H9 (cell line): ENCODE measurements at regions not wholly inside any gene's neighbourhood (a gene's known extent, or its start where the extent isn't known, plus 50 kb on each side); places are given as distances from the start of the nearest gene placed in this dataset.

Source experiments
- DNase-seq: peaks from one replicate; pipeline ENCODE4 v3.0.0-alpha.2; 2017
- H2AFZ ChIP-seq: one replicate; pipeline ENCODE4 v1.6.1; 2013; ENCODE audit warnings: mild to moderate bottlenecking, low read length, control low read depth, moderate library complexity
- H2AK5ac ChIP-seq: 2 replicates; pipeline ENCODE4 v1.6.1; 2013; ENCODE audit warnings: low read length, control low read depth, mixed read lengths; ENCODE audit not compliant: insufficient read length
- H2BK120ac ChIP-seq: one replicate; pipeline ENCODE4 v1.6.1; 2013; ENCODE audit warnings: low read depth, mild to moderate bottlenecking, low read length, control low read depth, inconsistent platforms; ENCODE audit not compliant: poor library complexity, severe bottlenecking
- H2BK12ac ChIP-seq: 2 replicates; pipeline ENCODE4 v1.6.1; 2013; ENCODE audit warnings: low read length, control low read depth, mixed read lengths, low read depth; ENCODE audit not compliant: insufficient read length
- H2BK15ac ChIP-seq: 2 replicates; pipeline ENCODE4 v1.6.1; 2013; ENCODE audit warnings: low read depth, low read length, control low read depth
- H2BK20ac ChIP-seq: one replicate; pipeline ENCODE4 v1.6.1; 2013; ENCODE audit warnings: low read depth, mild to moderate bottlenecking, low read length, control low read depth, inconsistent platforms; ENCODE audit not compliant: poor library complexity, severe bottlenecking
- H2BK5ac ChIP-seq: 2 replicates; pipeline ENCODE4 v1.6.1; 2013; ENCODE audit warnings: low read length, control low read depth, mixed read lengths; ENCODE audit not compliant: insufficient read length
- H3K14ac ChIP-seq: 2 replicates; pipeline ENCODE4 v1.6.1; 2013; ENCODE audit warnings: low read length, control low read depth; ENCODE audit not compliant: insufficient read depth
- H3K18ac ChIP-seq: 2 replicates; pipeline ENCODE4 v1.6.1; 2013; ENCODE audit warnings: low read depth, mild to moderate bottlenecking, mixed read lengths, low read length, control low read depth; ENCODE audit not compliant: insufficient read length
- H3K23ac ChIP-seq: 2 replicates; pipeline ENCODE4 v1.6.1; 2013; ENCODE audit warnings: low read length, control low read depth, mixed read lengths, low read depth; ENCODE audit not compliant: insufficient read length
- H3K23me2 ChIP-seq: 2 replicates; pipeline ENCODE4 v1.6.1; 2013; ENCODE audit warnings: low read depth, mild to moderate bottlenecking, mixed read lengths, low read length, control low read depth; ENCODE audit not compliant: insufficient read length, poor library complexity, severe bottlenecking
- H3K27ac ChIP-seq: 2 replicates; pipeline ENCODE4 v1.5.1; 2013; ENCODE audit warnings: low read length, control low read depth, mixed read lengths, low read depth; ENCODE audit not compliant: insufficient read length
- H3K27me3 ChIP-seq: 2 replicates; pipeline ENCODE4 v1.6.1; 2013; ENCODE audit warnings: low read length, control low read depth, inconsistent platforms; ENCODE audit not compliant: insufficient read depth
- H3K4ac ChIP-seq: 2 replicates; pipeline ENCODE4 v1.6.1; 2013; ENCODE audit warnings: low read depth, mild to moderate bottlenecking, control low read depth, inconsistent platforms, low read length, moderate library complexity
- H3K4me1 ChIP-seq: 2 replicates; pipeline ENCODE4 v1.6.1; 2013; ENCODE audit warnings: low read length, control low read depth, inconsistent platforms; ENCODE audit not compliant: insufficient read depth
- H3K4me2 ChIP-seq: 2 replicates; pipeline ENCODE4 v1.6.1; 2013; ENCODE audit warnings: low read length, control low read depth, mixed read lengths; ENCODE audit not compliant: insufficient read length, insufficient read depth
- H3K56ac ChIP-seq: 2 replicates; pipeline ENCODE4 v1.6.1; 2013; ENCODE audit warnings: low read depth, mild to moderate bottlenecking, mixed read lengths, low read length, control low read depth; ENCODE audit not compliant: insufficient read length
- H3K79me1 ChIP-seq: 2 replicates; pipeline ENCODE4 v1.6.1; 2013; ENCODE audit warnings: low read depth, mild to moderate bottlenecking, moderate library complexity, low read length, control low read depth, inconsistent platforms; ENCODE audit not compliant: insufficient read depth, poor library complexity, severe bottlenecking
- H3K79me2 ChIP-seq: 2 replicates; pipeline ENCODE4 v1.6.1; 2013; ENCODE audit warnings: low read length, control low read depth, inconsistent platforms; ENCODE audit not compliant: insufficient read depth
- H3K9ac ChIP-seq: 2 replicates; pipeline ENCODE4 v1.6.1; 2013; ENCODE audit warnings: low read length, control low read depth, mixed read lengths; ENCODE audit not compliant: insufficient read length; ENCODE audit errors: extremely low read depth
- H3K9me3 ChIP-seq: one replicate; pipeline ENCODE4 v1.6.1; 2013; ENCODE audit warnings: low read depth, low read length, inconsistent platforms; ENCODE audit not compliant: control insufficient read depth
- H3T11ph ChIP-seq: one replicate; pipeline ENCODE4 v1.6.1; 2013; ENCODE audit warnings: mild to moderate bottlenecking, low read length, control low read depth, inconsistent platforms
- H4K20me1 ChIP-seq: one replicate; pipeline ENCODE4 v1.6.1; 2013; ENCODE audit not compliant: control insufficient read depth, insufficient read length, insufficient read depth
- H4K5ac ChIP-seq: 2 replicates; pipeline ENCODE4 v1.6.1; 2013; ENCODE audit warnings: low read depth, mild to moderate bottlenecking, mixed read lengths, low read length, control low read depth; ENCODE audit not compliant: insufficient read length
- H4K8ac ChIP-seq: replicated peaks from 2 replicates; pipeline ENCODE4 v1.6.1; 2013; ENCODE audit warnings: low read length, control low read depth, mixed read lengths, low read depth; ENCODE audit not compliant: insufficient read length
- H4K91ac ChIP-seq: 2 replicates; pipeline ENCODE4 v1.6.1; 2013; ENCODE audit warnings: low read depth, mild to moderate bottlenecking, moderate library complexity, mixed read lengths, low read length, control low read depth; ENCODE audit not compliant: insufficient read length
- H3K27ac Mint-ChIP-seq, 3 experiments: 2 replicates in 2 of 3; 3 replicates in 1 of 3; pipeline ENCODE4 v1.8.0; 2020 to 2021; ENCODE audit warnings: mixed read lengths in 3 of 3, mild to moderate bottlenecking in 1 of 3, moderate library complexity in 1 of 3
- H3K27me3 Mint-ChIP-seq: 2 replicates; pipeline ENCODE4 v1.8.0; 2021; ENCODE audit warnings: low read depth, mild to moderate bottlenecking, moderate library complexity, mixed read lengths
- H3K36me3 Mint-ChIP-seq, 3 experiments: 2 replicates in 2 of 3; 3 replicates in 1 of 3; pipeline ENCODE4 v1.8.0; 2020 to 2021; ENCODE audit warnings: low read depth in 3 of 3, mixed read lengths in 3 of 3; ENCODE audit not compliant: insufficient read depth in 1 of 3
- H3K4me1 Mint-ChIP-seq, 2 experiments: 2 replicates each; pipeline ENCODE4 v1.8.0; 2020; ENCODE audit warnings: mixed read lengths in 2 of 2
- H3K4me3 Mint-ChIP-seq, 2 experiments: 2 replicates in 1 of 2; 3 replicates in 1 of 2; pipeline ENCODE4 v1.8.0; 2020 to 2021; ENCODE audit warnings: mild to moderate bottlenecking in 2 of 2, mixed read lengths in 2 of 2, moderate library complexity in 1 of 2
- H3K9me3 Mint-ChIP-seq, 2 experiments: 2 replicates in 1 of 2; 3 replicates in 1 of 2; pipeline ENCODE4 v1.8.0; 2020; ENCODE audit warnings: mild to moderate bottlenecking in 2 of 2, mixed read lengths in 2 of 2, moderate library complexity in 1 of 2
- WGBS: extraction: QIAGEN DNeasy Blood & Tissue Kit; methylation state at CpG from one replicate; pipeline ENCODE4 v1.1.7; 2013; ENCODE audit warnings: missing lambda C conversion rate, low lambda C conversion rate, mixed read lengths; ENCODE audit not compliant: insufficient read length; ENCODE audit errors: extremely low coverage; 5-methylcytosine and 5-hydroxymethylcytosine counted together
- TF ChIP-seq, protein P1 (sequence below): fragments of 200-600 bp; sonication (generic); conservative IDR thresholded peaks from 3 replicates; pipeline ENCODE4 v1.8.0; 2021; ENCODE audit warnings: antibody characterized with exemption, mild to moderate bottlenecking

DNA sequence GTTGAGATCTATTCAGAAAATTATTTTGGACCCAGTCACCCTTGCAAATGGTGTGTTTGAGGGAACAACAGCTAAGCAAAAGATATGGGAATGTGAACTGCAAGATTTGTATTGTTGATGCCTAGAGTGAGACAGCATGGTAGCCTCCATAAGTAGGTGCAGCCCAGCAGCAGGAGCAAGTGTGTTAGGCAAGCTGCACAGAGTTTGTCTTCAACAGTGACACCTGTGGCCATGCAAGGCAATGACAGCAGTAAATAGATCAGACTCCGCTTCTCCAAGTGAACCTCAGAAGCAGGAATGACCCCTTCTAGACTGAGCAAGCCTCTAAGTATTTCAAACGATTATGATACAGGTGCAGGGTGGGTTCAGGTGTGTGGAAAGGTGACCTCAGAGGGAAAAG lies 133.4 kb upstream of the MSX1 start:
- Histone ChIP-seq H3K4me2 (no peak overlapping the region), H2BK5ac (no peak overlapping the region), H4K91ac (no peak overlapping the region), H3K23me2 (no peaks in the 10 kb centered on the region), H4K20me1 (no peaks in the 10 kb centered on the region), H3T11ph (no peak overlapping the region), H3K27ac (no peak overlapping the region), H3K23ac (no peak overlapping the region), H3K14ac (no peak overlapping the region), H4K5ac (no peak overlapping the region), H3K27me3 (no peaks in the 10 kb centered on the region), H4K8ac (no peak overlapping the region), H3K9me3 (peaks cover 39% of the 10 kb centered on the region), H2BK120ac (no peak overlapping the region), H3K79me2 (no peaks in the 10 kb centered on the region), H2BK20ac (no peak overlapping the region), H3K4ac (no peak overlapping the region), H2BK15ac (no peak overlapping the region), H3K79me1 (no peaks in the 10 kb centered on the region), H2AK5ac (no peak overlapping the region), H3K4me1 (no peaks in the 10 kb centered on the region), H2AFZ (no peak overlapping the region), H2BK12ac (no peak overlapping the region), H3K9ac (no peak overlapping the region), H3K56ac (no peak overlapping the region), H3K18ac (no peak overlapping the region)
- Mint-ChIP-seq H3K9me3 (peaks cover 42 to 44% of the 10 kb centered on the region in 2 experiments), H3K27ac (no peak overlapping the region), H3K36me3 (peaks cover 18 to 26% (median 21%) of the 10 kb centered on the region in 3 experiments), H3K27me3 (peaks cover 24% of the 10 kb centered on the region), H3K4me1 (peaks cover 1 to 2% of the 10 kb centered on the region in 2 experiments; a peak in 3 of 4 replicates), H3K4me3 (no peak overlapping the region)
- WGBS = no CpG with 5 or more reads among the region's 2 CpGs
- TF ChIP-seq, protein P1, sequence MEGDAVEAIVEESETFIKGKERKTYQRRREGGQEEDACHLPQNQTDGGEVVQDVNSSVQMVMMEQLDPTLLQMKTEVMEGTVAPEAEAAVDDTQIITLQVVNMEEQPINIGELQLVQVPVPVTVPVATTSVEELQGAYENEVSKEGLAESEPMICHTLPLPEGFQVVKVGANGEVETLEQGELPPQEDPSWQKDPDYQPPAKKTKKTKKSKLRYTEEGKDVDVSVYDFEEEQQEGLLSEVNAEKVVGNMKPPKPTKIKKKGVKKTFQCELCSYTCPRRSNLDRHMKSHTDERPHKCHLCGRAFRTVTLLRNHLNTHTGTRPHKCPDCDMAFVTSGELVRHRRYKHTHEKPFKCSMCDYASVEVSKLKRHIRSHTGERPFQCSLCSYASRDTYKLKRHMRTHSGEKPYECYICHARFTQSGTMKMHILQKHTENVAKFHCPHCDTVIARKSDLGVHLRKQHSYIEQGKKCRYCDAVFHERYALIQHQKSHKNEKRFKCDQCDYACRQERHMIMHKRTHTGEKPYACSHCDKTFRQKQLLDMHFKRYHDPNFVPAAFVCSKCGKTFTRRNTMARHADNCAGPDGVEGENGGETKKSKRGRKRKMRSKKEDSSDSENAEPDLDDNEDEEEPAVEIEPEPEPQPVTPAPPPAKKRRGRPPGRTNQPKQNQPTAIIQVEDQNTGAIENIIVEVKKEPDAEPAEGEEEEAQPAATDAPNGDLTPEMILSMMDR = peak; percentile 59
- DNase-seq = no peak
